ENCODE measurements at regions not wholly inside any gene's neighbourhood (a gene's known extent, or its start where the extent isn't known, plus 50 kb on each side); places are given as distances from the start of the nearest gene placed in this dataset.

GRCh38 chr5:58358501-58359178, 101.2 kb downstream of the PLK2 start:
- Histone ChIP-seq H3K4me1 (replicated peaks) (no peaks in the 10 kb centered on the region), H3K27me3 (replicated peaks; ENCODE audit: insufficient read depth) (no peaks in the 10 kb centered on the region), H3K4me3 (no peak overlapping the region), H3K36me3 (no peaks in the 10 kb centered on the region), H3K27ac (no peak overlapping the region), H3K9me3 (no peaks in the 10 kb centered on the region)
- no peak for DNase-seq (ENCODE audit: low spot score)
- TF ChIP-seq POLR2A (IDR thresholded peaks at IDR 0.05) (no peak), POLR2AphosphoS5 (IDR thresholded peaks at IDR 0.05) (no peak)
- TF ChIP-seq, protein P1, sequence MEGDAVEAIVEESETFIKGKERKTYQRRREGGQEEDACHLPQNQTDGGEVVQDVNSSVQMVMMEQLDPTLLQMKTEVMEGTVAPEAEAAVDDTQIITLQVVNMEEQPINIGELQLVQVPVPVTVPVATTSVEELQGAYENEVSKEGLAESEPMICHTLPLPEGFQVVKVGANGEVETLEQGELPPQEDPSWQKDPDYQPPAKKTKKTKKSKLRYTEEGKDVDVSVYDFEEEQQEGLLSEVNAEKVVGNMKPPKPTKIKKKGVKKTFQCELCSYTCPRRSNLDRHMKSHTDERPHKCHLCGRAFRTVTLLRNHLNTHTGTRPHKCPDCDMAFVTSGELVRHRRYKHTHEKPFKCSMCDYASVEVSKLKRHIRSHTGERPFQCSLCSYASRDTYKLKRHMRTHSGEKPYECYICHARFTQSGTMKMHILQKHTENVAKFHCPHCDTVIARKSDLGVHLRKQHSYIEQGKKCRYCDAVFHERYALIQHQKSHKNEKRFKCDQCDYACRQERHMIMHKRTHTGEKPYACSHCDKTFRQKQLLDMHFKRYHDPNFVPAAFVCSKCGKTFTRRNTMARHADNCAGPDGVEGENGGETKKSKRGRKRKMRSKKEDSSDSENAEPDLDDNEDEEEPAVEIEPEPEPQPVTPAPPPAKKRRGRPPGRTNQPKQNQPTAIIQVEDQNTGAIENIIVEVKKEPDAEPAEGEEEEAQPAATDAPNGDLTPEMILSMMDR (IDR thresholded peaks at IDR 0.05), result no peak
- 70% methylated on average over 11 of the region's 11 CpGs for WGBS
- intact Hi-C loops (cut with DNase I), result no loop called here

DNA sequence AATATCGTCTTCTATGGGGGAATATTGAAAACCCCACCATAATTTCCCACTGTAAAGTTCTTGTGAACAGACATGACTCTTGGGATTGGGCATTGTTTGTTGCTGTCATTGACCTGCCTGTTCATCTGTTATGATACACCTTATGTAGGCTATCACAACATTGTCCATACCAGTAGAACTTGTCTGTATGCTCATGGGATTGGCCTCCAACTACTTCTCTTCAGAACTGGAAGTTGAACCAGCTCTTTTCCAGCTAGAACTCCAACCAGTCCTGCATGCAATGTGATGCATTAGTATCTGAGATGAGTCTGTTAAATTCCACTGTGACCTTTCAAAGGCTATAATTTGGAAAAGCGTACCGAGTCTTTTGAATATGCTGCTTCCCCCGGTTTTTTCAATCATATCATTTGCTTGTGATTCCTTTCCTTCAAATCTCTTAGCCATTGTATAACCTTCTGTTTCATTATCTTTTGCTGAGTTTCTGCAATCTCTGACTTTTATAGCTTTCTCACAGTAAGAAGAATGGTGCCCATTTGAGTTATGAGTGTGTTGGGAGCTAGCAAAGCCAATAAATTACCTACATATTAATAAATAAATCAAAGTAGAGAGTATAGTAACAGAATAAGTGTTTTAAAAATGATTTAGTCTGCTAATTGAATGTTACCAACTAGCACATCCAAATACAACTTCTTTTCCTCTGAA, 101.9 kb downstream of the PLK2 start:
- DNase-seq (ENCODE audit: low spot score), result no peak
- no peaks in the 10 kb centered on the region for H3K27me3 ChIP-seq (replicated peaks; ENCODE audit: insufficient read depth)
- H3K9me3 ChIP-seq, result no peaks in the 10 kb centered on the region
- intact Hi-C loops (cut with DNase I), result no loop called here
- WGBS, result 80% methylated on average over 4 of the region's 4 CpGs
- H3K4me3 ChIP-seq, result no peak overlapping the region
- TF ChIP-seq POLR2AphosphoS5 (IDR thresholded peaks at IDR 0.05) (no peak), POLR2A (IDR thresholded peaks at IDR 0.05) (no peak)
- TF ChIP-seq, protein P1 (IDR thresholded peaks at IDR 0.05), result no peak
- no peak overlapping the region for H3K27ac ChIP-seq
- H3K4me1 ChIP-seq (replicated peaks), result no peaks in the 10 kb centered on the region
- no peaks in the 10 kb centered on the region for H3K36me3 ChIP-seq

DNA sequence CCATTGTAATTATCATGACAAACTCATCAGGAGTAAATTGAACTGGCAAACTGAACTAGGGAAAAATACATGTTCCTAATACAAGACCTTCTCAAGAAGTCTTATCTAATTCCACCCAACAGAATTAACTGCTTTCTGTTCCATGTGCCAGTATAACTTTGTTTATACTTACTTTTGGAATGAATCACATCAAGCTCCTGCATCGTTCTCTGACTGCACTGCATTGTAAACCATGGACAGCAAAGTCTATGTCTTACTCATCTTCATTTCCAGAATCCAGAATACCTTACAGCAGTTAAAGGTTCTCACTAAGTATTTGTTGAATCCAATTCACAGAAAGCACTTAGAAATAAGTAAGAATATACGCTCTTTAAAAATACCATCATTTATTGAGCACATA, 102.8 kb downstream of the PLK2 start:
- Histone ChIP-seq H3K9me3 (no peaks in the 10 kb centered on the region), H3K4me3 (no peak overlapping the region), H3K36me3 (no peaks in the 10 kb centered on the region), H3K4me1 (replicated peaks) (no peaks in the 10 kb centered on the region), H3K27ac (no peak overlapping the region), H3K27me3 (replicated peaks; ENCODE audit: insufficient read depth) (no peaks in the 10 kb centered on the region)
- intact Hi-C loops (cut with DNase I), result no loop called here
- DNase-seq (ENCODE audit: low spot score), result no peak
- no peak for TF ChIP-seq POLR2A (IDR thresholded peaks at IDR 0.05)
- TF ChIP-seq, protein P1 (IDR thresholded peaks at IDR 0.05), result no peak
- TF ChIP-seq POLR2AphosphoS5 (IDR thresholded peaks at IDR 0.05), result no peak
- WGBS, result 76% methylated on average over 2 of the region's 2 CpGs

DNA sequence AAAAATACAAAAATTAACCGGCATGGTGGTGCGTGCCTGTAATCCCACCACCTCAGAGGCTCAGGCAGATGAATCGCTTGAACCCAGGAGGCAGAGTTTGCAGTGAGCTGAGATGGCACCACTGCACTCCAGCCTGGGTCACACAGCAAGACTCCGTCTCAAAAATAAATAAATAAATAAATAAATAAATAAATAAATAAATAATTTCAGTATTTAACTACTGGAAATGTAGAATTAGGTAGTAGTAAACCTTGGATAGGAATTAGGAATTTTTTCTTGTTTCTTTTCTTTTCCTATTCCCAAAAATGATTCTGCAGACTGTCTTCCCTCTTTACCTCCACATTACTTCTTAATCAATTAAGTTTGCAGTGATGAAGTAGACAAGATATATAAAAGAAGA, 103.2 kb downstream of the PLK2 start:
- Histone ChIP-seq H3K27ac (no peak overlapping the region), H3K4me1 (replicated peaks) (no peaks in the 10 kb centered on the region), H3K9me3 (no peaks in the 10 kb centered on the region), H3K36me3 (no peaks in the 10 kb centered on the region), H3K4me3 (no peak overlapping the region), H3K27me3 (replicated peaks; ENCODE audit: insufficient read depth) (no peaks in the 10 kb centered on the region)
- WGBS, result 100% methylated on average over 4 of the region's 4 CpGs
- intact Hi-C loops (cut with DNase I), result no loop called here
- TF ChIP-seq POLR2AphosphoS5 (IDR thresholded peaks at IDR 0.05) (no peak), POLR2A (IDR thresholded peaks at IDR 0.05) (no peak)
- TF ChIP-seq, protein P1 (IDR thresholded peaks at IDR 0.05), result no peak
- no peak for DNase-seq (ENCODE audit: low spot score)

GRCh38 chr5:58354827-58355226, 105.1 kb downstream of the PLK2 start:
- WGBS, result 59% methylated on average over 2 of the region's 2 CpGs
- TF ChIP-seq, protein P1 (IDR thresholded peaks at IDR 0.05), result no peak
- no peak for TF ChIP-seq POLR2A (IDR thresholded peaks at IDR 0.05)
- TF ChIP-seq POLR2AphosphoS5 (IDR thresholded peaks at IDR 0.05), result no peak
- no peak overlapping the region for H3K4me3 ChIP-seq
- H3K4me1 ChIP-seq (replicated peaks), result no peaks in the 10 kb centered on the region
- no peak for DNase-seq (ENCODE audit: low spot score)
- intact Hi-C loops (cut with DNase I), result no loop called here
- H3K9me3 ChIP-seq, result no peaks in the 10 kb centered on the region
- no peaks in the 10 kb centered on the region for H3K27me3 ChIP-seq (replicated peaks; ENCODE audit: insufficient read depth)
- H3K27ac ChIP-seq, result no peak overlapping the region
- H3K36me3 ChIP-seq, result no peaks in the 10 kb centered on the region
